ENCODE measurements at regions not wholly inside any gene's neighbourhood (a gene's known extent, or its start where the extent isn't known, plus 50 kb on each side); places are given as distances from the start of the nearest gene placed in this dataset.
A peak's percentile ranks its signal among the peaks of the same experiment; 100 is the strongest.

DNA sequence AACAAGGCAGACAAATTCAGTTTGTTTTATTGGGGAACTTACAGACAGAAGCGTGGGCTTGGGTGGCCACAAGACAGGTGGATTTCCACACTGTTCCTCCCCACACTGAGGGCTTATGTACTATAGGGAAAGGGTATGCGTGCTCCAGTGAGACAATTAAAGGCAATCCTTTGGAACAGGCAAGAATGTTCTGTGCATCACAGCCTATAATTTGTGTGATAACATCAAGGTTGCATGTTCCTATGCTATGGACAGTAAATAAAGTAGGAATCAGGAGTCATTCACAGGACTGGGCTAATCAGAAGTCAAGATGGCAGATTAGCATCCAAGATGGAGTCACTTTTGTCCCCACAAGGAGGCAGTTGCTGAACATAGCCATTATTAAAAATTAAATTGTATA is 84.6 kb upstream of the TRIM2 start:
- DNase-seq (no peak), ATAC-seq (no peak)
- intact Hi-C loops (cut with DNase I) = no loop called here

DNA sequence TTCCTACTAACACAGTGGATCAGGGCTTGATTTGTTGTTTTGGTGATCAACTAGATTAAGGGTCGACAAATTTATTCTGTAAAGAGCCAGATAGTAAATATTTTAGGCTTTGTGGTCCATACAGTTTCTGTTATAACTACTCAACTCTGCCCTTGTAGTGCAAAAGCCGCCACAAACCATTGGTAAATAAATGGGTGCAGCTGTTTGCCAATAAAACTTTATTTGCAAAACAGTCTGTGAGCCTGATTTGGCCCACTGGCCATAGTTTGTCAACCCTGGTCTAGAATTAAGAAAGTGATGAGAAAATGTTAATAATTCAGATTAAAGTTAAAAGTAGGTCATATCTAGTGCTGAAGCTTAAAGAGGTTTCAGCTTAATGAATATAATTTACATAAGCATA is 84.0 kb upstream of the TRIM2 start:
- DNase-seq = no peak
- ATAC-seq = no peak
- intact Hi-C loops (cut with DNase I) = no loop called here

DNA sequence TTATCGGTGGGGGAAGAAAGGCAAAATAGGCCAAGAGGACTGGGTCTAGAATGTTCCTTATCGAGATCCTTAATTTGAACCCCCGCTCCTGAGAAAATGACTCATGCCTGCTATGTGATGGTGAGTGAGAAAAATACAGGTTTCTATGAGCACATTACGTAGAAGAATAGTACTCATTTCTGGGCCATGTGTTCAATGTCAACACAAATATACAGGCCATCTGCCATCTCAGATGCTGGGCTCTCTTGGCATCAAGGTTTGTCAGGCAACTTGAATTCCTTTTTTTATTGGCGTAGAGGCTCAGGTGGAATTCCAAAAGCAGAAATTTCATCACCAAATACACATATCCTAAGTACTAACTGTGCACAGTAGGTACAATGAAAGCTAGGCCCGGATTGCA is 81.4 kb upstream of the TRIM2 start:
- intact Hi-C loops (cut with DNase I) = no loop called here
- ATAC-seq (no peak), DNase-seq (no peak)

DNA sequence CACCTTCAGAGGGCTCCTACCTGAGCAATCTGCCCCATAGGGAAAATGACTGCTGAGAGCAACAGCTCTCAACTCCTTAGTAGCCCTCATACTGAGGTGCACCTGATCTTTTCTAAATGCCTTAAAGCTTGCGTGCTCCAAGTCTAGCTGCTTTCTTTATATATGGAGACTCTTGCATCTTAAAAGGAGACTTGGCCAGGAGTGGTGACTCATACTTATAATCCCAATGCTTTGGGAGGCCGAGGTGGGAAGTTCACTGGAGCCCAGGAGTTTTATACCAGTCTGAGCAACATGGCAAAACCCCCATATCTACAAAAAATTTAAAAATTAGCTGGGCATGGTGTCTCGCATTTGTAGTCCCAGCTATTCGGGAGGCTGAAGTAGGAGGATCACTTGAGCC is 78.1 kb upstream of the TRIM2 start:
- DNase-seq (no peak), ATAC-seq (no peak)
- intact Hi-C loops (cut with DNase I) = loop anchor here in 1 of 2 donors (5.0 kb wide), 1 partner anchor 279 kb away; no protein-coding TSS in a partner anchor

DNA sequence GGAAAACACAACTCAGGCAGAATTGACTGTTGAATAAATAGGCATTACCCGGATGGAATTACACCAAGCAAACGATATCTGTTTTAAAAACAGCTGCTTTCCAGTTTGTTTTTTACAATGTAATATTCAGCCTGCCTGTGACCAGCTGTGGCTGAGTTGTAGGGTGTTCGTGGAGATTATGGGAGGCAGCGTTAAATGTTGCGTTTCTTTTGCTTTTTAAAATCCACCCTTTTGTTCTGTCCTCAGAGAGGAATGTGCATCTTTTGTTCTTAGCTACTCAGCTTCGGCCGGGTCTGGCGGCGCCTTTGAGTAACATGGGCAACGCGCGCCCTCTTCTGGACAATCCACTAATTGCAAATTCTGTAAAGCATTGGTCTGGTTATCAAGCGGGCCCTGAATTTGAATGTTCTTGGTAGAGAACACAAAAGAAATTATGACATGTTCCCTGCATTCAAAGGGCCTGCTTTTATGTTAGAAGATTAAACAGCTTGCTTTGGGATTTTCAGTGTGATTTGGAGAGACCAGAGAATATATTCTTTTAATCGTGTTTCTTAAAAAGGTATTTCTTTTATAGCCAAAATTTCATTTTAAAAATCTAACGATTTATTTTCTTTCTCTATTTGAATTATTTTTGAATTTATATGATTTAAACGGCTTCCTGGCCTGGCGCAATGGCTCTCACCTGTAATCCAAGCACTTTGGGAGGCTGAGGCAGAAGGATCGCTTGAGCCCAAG is 76.3 kb upstream of the TRIM2 start:
- DNase-seq = peak; percentile 84
- ATAC-seq = peak; percentile 87 to 94
- intact Hi-C loops (cut with DNase I) = loop anchor here in 1 of 2 donors (2.0 to 5.0 kb wide), 2 partner anchors 45 to 281 kb away; no protein-coding TSS in a partner anchor

DNA sequence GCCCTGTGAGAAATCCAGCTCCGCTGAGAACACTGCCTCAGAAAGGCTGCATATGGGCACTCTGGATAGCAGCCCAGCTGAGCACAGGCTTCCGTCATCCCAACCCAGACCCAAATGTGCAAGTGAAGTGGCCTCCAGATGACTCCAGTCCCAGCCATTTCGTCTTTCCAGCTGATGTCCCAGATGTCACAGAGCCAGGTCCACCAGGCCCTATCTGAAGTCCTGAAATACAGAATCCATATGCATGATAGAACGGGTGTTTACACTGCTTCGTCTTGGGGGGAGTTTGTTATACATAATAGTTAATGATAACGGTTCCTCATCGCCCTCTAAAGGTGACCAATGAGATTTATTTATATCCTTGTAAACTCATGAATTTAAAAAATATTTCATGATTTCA is 72.6 kb upstream of the TRIM2 start:
- DNase-seq (no peak), ATAC-seq (no peak)
- intact Hi-C loops (cut with DNase I) = no loop called here

DNA sequence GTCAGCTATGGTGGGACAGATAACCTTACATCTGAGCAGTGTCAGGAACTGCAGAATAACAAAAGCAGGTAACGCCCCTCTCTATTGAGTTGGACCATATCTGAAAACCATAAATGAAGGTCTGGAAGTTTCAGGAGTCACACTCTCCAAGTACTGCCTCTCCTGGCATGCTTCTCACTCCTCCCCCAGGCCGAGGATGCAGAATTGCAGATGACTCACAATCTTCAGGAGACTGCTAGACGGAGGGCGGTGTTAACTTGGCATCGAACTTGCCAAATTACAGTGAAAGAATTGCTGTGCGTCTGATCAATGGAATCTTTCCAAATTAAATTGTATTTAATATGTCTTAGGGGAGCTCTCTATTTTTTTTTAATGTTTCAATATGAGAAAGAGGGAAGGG is 67.1 kb upstream of the TRIM2 start:
- intact Hi-C loops (cut with DNase I) = no loop called here
- ATAC-seq (peak; percentile 72 to 93), DNase-seq (peak; percentile 55)

DNA sequence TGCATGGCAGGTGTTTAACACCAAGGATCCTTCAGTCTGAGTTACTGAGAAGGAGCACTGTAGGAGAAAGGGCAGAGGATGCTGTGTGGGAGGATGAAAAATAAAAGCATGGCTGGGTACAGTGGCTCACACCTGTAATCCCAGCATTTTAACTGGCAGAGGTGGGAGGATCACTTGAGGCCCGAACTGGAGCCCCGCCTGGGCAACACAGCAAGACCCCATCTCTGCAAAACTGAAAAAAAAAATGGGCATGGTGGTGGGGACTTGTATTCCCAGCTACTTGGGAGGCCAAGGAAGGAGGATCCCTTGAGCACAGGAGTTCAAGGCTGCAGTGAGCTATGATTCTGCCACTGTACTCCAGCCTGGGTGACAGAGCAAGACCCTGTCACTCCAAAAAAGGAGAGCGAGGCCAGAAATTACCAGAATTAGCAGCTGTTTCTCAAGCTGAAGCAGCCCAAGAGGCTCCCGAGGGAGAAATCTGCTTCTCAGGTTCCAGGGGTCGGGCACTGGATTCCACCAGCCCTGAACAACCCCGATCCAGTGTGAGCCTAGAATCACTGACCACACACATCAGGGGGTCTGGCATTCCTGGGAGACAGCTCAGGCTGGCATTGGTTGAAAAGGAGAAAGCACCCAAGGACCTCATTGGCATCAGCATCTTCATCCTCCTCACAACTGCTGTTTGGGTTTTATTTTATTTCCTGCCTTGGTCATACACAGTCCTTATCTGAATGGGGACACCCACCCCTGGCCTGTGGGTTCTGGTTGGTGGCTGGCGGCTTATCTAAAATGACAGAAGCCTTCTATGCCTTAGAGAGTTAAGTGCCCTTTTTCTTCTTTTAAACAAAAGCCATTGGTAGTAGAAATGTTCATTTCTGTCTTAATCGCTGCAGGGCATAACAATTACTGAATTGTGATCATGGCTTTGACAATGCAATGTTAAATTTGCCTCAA is 66.3 kb upstream of the TRIM2 start:
- ATAC-seq (no peak), DNase-seq (no peak)
- intact Hi-C loops (cut with DNase I) = no loop called here

DNA sequence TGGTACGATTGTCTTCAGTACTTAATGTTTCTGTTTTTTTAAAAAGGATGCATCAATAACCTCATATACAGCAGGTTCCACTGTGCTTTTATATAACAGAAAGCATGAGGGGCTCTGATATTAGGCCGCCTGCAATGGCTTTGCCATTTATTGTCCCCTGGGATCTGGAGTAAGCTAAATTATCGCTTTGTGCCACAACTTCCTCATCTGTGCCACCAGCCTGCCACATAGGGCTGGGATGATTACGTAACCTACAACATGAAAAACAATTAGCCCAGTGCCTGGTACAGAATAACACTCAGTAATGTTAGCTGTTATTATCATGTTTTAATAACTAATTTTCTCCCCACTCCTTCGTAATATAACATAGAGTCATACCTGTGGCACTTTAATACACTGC is 65.5 kb upstream of the TRIM2 start:
- no peak for ATAC-seq
- intact Hi-C loops (cut with DNase I) = no loop called here
- DNase-seq = no peak

DNA sequence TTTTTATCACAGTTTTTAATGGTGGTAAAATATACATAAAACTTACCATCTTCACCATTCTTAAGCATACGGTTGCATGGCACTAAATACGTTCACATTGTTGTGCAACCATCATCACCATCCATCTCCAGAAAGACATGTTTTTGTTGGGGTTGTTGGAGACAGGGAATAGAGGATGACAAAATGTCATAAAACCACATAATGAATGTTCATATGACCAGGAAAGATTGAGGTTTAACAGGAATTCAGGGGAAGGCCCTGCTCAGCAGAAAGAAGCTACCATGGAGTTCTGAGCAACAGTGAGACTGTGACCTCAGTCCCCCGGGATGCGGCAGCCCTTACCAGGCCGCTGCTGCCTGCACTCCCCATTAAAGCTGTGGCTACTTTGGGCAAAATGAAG is 63.9 kb upstream of the TRIM2 start:
- no peak for DNase-seq

DNA sequence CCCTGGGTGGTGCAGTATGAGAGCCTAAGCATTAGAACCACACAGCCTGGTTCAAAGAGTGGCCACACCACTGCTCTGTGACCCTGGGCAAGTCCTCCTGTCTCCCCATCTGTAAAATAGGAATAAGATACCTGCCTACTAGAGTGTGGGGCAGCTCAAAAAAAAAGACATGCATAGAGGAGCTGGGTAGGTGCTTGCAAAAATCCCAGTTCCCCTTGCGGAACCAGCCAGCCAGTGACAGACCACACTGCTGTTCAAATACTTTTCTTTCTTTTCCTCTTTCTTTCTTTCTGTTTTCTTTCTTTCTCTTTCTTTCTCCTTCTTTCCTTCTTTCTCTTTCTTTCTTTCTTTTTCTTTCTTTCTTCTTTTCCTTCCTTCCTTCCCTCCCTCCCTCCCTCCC is 63.0 kb upstream of the TRIM2 start:
- no peak for ATAC-seq
- intact Hi-C loops (cut with DNase I) = loop anchor here in 1 of 2 donors (5.0 kb wide), 1 partner anchor 176 kb away; no protein-coding TSS in a partner anchor
- no peak for DNase-seq

More for the DNA sequence above, 63.9 kb upstream of the TRIM2 start:
- ATAC-seq = no peak
- intact Hi-C loops (cut with DNase I) = loop anchor here in 1 of 2 donors (5.0 kb wide), 1 partner anchor 177 kb away; no protein-coding TSS in a partner anchor

DNA sequence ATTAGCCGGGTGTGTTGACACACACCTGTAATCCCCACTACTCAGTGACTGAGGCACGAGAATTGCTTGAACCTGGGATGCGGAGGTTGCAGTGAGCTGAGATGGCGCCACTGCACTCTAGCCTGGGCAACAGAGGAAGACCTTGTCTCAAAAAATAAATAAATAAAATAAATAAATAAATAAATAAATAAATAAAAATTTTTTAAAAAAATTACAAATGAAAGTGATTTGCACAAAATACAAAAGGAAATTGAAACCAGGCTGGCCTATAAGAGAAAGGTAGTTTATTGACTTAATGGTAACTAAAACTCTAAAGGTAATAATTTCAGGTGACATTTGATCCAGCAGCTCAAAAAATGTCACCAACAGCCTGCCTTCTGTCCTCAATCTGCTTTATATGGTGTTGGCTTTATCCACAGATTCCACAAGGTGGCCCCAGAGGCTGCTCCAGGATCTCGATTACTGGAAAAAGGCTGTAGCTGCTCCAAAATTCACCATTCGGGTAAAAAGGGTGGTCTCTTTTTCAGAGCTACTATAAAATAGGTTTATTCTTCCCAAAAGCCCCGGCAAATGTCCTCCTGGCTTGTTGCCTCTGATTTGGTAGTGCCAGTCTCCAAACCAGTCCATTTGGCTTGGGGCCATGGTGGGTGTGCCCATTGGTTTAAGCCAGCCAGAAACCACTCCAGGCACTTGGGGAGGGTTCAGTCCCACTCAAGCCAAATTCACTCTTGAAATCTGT is 61.4 kb upstream of the TRIM2 start:
- peak; percentile 81 for DNase-seq
- peak; percentile 81 to 84 for ATAC-seq
- intact Hi-C loops (cut with DNase I) = loop anchor here (2.0 to 5.0 kb wide), 2 partner anchors 174 to 176 kb away; no protein-coding TSS in a partner anchor

DNA sequence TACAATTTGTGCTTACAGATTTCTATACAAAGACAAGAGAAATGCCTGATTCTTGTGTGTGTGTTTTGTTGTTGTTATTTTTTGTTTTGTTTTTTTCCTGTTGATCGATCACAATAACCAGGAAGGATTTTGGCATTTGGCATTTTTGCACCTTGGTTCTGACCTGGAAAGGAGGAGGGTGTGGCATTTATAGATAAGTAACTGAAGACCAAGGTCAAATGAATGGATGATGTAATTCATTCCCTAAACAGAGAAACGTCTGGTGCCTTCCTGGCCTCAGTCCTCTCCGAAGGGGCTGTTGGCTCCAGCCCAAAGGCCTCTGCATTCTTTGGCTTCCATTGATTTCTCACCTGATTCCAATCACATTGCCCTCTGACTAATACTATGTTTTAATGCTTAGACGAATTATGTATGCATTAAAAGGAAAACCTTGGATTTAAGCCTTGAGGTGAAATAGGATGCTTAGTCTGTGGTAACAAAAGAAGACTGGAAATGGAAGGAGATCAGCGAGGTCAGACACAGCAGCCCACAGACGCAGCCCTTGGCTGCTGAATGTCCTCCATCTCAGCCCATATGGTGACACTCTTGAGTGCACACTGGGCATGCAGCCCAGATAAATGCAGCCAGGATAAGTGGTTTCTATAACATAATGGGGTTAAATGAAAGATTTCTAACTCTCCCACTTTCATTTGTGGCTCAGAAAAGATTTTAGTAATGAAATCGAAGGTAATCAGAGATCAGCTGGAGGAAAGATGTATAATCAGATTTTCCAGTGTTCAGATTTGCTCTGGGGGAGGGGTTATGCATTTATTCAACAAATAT is 60.5 kb upstream of the TRIM2 start:
- DNase-seq = no peak
- ATAC-seq = peak in 1 of 2 donors; percentile 50
- intact Hi-C loops (cut with DNase I) = loop anchor here (2.0 to 5.0 kb wide), 2 partner anchors 174 to 175 kb away; no protein-coding TSS in a partner anchor

DNA sequence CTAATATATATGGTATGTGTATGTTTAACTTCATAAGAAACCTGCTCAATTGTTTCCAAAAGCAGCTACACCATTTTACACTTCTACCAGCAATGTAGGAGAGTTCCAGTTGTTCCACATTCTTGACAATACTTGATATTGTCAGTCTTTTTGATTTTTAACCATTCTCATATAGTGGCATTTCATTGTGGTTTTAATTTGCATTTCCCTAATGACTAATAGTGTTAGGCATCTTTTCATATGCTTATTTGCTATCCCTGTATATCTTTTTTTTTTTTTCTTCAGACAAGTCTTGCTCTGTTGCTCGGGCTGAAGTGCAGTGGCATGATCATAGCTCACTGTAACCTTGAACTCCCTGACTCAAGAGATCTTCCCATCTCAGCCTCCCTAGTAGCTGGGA is 58.2 kb upstream of the TRIM2 start:
- intact Hi-C loops (cut with DNase I) = loop anchor here in 1 of 2 donors (5.0 kb wide), 1 partner anchor 431 kb away; no protein-coding TSS in a partner anchor
- ATAC-seq = no peak

DNA sequence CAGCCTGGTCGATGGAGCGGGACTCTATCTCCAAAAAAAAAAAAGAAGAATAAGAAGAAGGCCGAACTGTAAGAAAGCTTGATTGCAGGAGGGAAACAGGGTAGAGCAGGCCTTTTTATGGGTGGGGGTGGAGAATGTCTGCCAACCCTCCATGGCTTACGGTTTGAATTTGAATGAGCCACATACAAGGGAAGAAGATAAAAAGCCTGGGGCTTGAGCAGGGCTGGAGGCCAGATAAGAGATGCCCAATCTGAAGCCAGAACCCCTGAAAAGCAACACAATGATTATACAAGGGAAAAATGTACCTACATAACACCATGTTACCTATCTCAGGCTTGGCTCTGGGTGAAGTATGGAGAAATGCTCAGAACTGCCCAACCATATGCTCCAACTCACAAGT is 57.3 kb upstream of the TRIM2 start:
- ATAC-seq = no peak
- DNase-seq = no peak
- intact Hi-C loops (cut with DNase I) = loop anchor here in 1 of 2 donors (5.0 kb wide), 1 partner anchor 430 kb away; no protein-coding TSS in a partner anchor

More for the DNA sequence above, 58.2 kb upstream of the TRIM2 start:
- no peak for DNase-seq

DNA sequence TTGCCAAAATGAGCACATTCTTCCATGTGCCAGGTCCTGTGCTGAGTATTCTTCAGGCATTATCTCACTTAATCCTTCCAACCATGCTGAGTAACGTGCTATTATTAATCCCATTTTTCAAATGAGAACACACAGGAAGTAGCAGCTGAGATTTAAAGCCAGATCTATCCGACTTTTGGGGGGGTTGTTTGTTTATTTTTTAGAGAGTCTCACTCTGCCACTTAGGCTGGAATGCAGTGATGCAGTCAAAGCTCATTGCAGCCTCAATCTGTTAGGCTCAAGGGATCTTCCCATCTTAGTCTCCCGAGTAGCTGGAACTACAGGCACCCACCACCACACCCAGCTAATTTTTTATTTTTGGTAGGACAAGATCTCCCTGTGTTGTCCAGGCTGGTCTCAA is 55.5 kb upstream of the TRIM2 start:
- intact Hi-C loops (cut with DNase I) = loop anchor here in 1 of 2 donors (5.0 kb wide), 1 partner anchor 429 kb away; no protein-coding TSS in a partner anchor
- DNase-seq (no peak), ATAC-seq (no peak)

DNA sequence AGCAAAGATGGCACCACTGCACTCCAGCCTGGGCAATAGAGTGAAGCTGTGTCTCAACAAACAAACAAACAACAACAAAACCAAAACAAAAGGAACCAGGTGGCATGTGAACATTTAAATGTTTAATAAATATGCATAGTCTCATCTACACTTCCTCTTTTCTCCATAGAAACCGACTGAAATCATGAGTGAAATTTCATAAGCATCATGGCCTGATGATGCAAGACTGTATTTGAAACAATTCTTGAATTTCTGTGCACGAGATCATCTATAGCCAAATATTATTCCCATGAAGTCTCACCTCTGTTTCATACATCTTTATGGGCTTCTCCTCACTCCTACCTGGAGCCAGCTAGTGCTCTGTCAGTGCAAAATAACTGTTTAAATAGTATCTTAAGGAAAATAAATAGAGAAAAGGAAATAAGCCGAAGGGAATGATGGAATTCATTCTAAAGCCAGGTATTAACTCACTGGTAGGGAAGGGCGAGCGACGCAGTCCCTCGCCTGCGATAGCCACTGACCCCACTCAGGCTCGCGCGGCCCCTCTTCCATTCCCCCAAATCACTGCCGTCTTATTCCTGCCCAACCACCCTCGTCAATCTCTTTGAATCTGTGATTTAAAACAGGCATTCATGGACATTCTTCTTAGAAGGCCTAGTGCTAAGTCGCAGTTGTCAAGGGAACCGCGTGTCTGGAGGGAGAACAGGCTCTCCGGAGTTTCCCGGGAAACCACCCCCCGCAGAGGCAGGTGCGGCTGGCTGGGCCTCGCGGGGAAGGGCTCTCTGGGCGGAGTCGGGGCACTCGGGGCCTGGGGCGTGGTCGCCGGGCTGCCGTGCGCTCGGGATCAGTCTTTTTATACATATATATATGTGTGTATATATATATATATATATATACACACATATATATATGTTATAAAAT is 52.4 kb upstream of the TRIM2 start:
- peak; percentile 32 for DNase-seq
- intact Hi-C loops (cut with DNase I) = no loop called here
- no peak for ATAC-seq

Measured in left cardiac atrium (tissue), 4 donors.